ENCODE measurements at regions not wholly inside any gene's neighbourhood (a gene's known extent, or its start where the extent isn't known, plus 50 kb on each side); places are given as distances from the start of the nearest gene placed in this dataset.
A peak's percentile ranks its signal among the peaks of the same experiment; 100 is the strongest.

DNA sequence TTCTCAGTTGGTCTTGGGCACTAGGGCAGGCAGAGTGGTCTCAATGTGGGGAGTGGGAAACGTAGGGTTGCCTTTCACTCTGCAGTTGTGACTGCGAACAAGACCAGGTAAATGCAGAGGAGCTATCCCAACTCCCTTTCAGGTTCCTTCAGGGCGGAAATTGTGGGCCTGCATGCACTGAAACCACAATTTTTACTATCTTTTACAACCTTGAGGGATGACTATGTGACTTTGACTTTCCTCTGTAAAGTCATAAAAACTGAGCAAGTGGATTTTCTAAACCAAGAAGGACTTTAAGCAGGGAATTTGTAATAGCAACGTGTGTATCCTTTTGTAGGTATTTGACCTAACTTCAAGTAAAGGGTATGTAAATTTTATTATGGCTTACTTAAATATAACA is 171.4 kb upstream of the CADPS start:
- DNase-seq (ENCODE audit: low spot score), result no peak

GRCh38 chr3:63047068-63047467 is 171.9 kb upstream of the CADPS start:
- DNase-seq (ENCODE audit: low spot score), result peak; percentile 29

- DNase-seq (ENCODE audit: low spot score), result no peak
Measured at GRCh38 chr3:63048367-63049326, 173.4 kb upstream of the CADPS start.

DNA sequence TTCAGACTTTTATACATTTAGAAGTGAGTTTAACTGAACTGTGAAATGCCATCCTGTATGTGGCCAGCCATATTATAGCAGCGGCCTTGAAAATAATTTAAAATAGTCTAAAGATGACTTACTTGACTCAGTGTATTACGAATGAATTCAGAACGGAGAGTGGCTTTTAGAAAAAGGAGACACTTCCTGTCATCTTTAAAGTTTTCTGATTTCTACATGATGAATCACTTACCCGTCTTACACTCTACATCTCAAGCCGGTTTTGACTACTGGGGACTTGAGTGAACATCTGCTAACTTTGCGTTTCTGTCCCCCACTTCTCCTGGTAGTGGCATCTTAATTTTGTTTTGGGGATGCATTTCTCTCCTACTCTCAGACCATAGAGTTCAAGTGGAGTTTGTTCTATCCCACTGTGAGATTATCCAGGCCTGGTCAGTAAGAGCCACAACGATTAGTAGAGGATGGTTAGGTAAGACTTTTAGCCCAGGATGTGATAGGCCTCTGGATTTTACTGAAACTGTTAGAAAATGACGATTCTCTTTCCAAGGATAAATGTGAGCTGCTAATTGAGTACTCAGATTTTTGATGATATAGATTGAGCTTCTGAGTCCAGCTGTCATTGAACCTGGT is 175.4 kb upstream of the CADPS start:
- no peak for DNase-seq (ENCODE audit: low spot score)

- peak; percentile 26 for DNase-seq (ENCODE audit: low spot score)
Measured at GRCh38 chr3:63051920-63052319, 176.7 kb upstream of the CADPS start.

DNA sequence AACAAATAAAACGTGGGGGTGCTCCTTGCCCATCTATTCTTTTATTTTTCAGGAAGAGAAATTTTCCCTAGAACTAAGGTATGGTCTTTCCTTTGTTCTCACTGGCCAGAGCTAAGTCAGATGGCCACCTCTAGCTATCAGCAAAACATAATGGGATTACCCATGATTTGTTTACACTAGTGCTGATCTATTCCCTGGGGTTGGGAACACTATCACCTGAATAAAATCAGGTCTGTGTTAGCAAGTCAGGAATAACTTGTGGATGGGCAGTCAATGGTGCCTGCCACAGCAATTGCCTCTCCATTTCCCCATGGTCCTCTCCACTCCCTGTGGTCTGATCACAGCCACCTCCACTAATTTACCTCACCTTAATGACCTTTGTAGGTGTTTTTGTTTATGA is 181.7 kb upstream of the CADPS start:
- no peak for DNase-seq (ENCODE audit: low spot score)

- no peak for DNase-seq (ENCODE audit: low spot score)
Measured at GRCh38 chr3:63060412-63060811, 185.2 kb upstream of the CADPS start.

DNA sequence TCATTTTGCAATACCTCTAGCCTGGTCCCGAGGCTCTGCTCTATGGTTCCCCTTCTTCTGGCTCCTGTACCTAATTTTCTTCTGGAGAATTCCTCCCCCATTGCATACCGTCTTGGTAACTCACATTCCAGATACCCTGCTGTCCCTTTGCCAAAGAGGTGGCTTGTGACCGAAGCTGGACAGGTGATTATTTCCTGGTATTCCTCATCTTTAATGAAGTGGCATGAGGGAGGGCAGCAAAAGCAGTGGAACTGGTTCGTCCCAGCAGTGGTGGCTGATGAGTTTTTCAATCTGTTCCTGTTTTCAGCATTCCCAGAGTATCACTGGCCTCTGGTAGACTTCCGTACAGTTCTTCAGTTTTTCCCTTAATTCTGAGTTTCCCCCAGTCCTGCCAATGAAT is 186.2 kb upstream of the CADPS start:
- no peak for DNase-seq (ENCODE audit: low spot score)

DNA sequence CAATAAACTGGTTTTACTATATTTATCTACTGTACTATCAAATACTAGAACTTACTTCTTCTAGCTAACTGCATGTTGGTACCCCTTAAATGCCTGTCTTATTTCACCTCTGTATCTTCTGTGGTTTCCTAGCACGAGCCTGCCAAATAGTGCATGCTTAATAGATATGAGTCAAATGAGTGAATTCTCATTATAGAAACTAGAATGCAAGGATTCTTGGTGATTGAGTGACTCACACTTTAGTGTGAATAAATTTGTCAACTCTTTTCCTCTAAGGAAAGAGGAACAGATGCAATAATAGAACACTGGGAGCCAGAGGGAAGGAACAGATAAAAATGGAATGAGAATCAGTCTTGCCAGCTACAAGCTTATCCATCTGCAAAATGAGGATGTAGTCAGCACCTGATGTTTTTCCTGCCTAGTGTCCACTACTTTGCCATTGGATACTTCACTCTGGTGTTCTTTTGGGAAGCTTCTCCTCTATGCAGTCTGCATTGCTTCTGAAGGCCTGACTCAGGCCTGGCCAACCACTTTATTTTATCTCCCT is 189.1 kb upstream of the CADPS start:
- DNase-seq (ENCODE audit: low spot score), result no peak

- peak; percentile 44 for DNase-seq (ENCODE audit: low spot score)
Measured at GRCh38 chr3:63067999-63068645, 192.9 kb upstream of the CADPS start.

GRCh38 chr3:63069806-63070475 is 194.7 kb upstream of the CADPS start:
- DNase-seq (ENCODE audit: low spot score), result no peak

DNA sequence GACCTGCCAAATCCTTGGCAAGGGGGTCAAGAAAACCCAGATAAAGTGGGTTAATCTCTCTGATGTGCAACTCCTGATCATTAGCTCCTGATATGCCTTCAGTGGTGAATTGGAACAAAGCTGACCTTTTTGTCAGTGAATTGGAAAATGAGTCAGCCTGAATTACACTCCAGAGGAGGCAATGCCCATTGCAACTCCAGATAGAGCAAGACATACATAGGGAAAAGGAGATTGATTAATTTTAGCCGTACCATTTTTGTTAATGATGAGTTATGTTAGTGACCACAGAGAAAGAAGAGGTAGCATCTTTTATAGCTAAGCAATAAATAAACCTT is 195.2 kb upstream of the CADPS start:
- DNase-seq (ENCODE audit: low spot score), result no peak

DNA sequence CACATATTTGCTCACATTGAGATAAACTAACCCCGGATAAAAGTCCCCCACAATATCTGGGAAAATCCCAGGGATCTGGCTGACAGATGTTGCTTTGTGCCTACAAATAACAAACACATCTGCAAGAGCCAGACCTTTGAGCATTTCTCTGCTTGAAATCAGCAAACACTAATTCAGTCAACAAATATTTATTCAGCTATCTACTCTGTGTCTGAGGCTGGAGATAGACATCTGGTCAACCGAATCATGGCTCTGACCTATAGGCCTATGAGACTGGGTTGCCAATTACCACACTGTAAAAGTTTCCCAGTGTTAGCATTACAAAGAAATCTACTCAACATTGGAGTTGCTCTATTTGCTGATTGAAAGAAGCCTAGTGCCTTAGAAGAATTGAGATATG is 201.1 kb upstream of the CADPS start:
- no peak for DNase-seq (ENCODE audit: low spot score)

GRCh38 chr3:63086190-63086589 is 191.9 kb upstream of the SYNPR start:
- DNase-seq (ENCODE audit: low spot score), result no peak

DNA sequence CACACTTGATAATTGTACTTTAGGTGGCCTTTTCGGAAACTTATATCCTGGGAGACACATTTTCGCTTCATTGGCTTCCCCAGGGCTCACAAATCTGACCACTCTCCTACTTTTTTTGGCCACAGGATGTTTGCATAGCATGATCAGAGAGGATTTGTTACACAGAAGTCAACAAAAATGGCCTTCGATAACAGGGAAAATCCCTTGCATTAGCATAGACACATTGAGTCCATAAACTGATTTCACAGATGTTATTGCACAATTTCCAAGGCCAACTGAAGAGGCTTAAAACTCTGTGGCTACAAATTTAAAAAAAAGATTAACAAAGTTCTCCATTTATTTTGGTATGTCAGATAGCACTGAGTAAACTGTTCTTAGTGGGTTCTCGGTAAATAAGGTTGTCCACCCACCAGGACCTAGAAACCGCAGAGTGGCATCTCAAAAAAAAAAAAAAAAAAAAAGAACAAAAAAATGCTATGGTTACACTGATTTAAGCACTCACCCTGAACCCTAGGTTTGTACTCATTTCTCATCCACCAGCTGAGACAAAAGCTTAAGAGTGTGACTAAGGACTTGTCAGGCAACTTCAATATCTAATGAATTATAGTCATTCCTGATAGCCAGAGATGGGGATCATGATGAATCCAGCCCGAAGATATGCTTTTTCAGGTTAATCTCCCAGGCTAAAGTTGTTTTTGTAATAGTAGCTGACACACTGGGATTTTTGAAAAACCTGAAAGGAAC is 188.9 kb upstream of the SYNPR start:
- no peak for DNase-seq (ENCODE audit: low spot score)

- no peak for DNase-seq (ENCODE audit: low spot score)
Measured at GRCh38 chr3:63089751-63090132, 188.4 kb upstream of the SYNPR start.

DNA sequence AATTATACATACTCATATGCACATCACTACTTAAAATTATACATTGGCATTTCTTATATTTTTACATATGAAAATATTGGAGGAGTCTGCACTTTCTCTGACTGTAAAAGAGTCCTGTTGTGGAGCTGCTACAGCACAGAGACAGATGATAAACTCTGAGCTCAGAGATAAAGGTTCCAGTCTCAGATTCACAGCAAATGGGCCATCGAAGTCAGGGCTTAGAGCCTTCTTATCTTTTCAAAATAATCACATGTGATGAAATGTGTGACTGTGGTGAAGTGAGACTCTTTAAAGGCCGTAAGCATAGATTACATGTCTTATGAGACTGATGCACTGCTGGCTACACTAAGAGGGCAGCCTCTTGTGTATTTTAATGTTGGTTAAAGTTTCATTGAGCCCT is 187.5 kb upstream of the SYNPR start:
- no peak for DNase-seq (ENCODE audit: low spot score)

GRCh38 chr3:63092515-63092914 is 185.6 kb upstream of the SYNPR start:
- no peak for DNase-seq (ENCODE audit: low spot score)

DNA sequence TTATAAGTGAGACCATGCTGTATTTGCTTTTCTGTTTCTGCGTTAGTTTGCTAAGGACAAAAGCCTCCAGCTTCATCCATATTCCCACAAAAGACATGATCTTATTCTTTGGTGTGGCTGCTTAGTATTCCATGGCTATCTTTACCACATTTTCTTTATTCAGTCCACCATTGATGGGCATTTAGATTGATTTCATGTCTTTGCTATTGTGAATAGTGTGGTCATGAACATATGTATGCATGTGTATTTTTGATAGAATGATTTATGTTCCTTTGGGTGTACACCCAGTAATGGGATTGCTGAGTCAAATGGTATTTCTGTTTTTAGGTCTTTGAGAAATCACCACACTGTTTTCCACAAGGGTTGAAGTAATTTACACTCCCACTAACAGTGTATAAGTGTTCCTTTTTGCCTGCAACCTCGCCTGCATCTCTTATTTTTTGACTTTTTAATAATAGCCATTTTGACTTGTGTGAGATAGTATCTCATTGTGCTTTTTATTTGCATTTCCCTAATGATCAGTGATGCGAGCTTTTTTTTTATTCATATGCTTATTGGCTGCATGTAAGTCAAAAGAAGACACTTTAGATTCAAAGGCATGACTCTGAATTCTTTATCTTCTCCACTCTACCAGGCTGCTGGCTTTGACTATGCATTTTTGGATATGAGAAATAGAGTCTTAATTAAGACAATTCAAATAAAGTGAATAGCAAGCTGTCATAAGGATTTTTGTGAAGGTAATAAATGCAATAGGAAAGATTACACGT is 183.3 kb upstream of the SYNPR start:
- DNase-seq (ENCODE audit: low spot score), result no peak

- no peak for DNase-seq (ENCODE audit: low spot score)
Measured at GRCh38 chr3:63096248-63097058, 181.7 kb upstream of the SYNPR start.

Data from SW480 (cell line).